NCI-H2029 treated with DMSO at 0.1 percent for 48 hours (cell line): ENCODE measurements at regions not wholly inside any gene's neighbourhood (a gene's known extent, or its start where the extent isn't known, plus 50 kb on each side); places are given as distances from the start of the nearest gene placed in this dataset.

Source experiments
- DNase-seq: peaks from one replicate; lab custom pipeline; 2025; lab: John Stamatoyannopoulos, UW

DNA sequence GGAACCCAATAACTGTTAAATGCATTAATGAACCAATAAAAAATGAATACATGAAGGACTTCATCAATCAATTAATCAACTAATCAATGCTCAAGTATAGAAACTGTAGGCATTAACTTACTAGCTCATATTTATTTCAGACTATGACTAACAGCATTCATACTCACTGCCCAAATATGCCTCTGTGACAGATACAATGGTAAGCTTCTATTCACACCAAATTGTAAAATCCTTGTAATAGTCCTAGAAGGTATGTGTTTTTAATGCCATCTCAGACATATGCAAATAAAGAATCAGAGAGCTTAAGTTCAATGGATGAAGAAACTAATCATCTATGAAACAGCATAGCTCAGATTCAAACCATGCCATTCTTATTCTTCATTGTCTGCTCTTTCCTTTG is 1253.6 kb upstream of the TENM4 start:
- no peak for DNase-seq

DNA sequence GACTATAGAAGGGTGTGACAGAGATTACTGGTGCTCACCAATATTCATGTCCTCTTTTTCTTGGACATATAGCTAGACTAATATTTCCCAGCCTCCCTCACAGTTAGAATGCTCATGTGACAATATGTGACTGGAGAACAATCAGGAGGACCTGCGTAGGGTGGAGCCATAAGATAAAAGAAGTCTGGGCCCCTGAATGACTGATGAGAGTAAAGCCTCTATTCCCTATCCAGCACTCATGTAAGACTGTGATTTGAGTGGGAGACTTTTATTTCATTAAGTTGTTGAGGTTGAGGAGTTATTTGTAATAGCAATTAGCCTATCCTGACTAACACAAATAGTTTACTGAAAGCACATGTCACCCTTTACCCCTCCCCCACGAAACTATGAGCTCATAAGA is 1247.1 kb upstream of the TENM4 start:
- DNase-seq, result no peak

DNA sequence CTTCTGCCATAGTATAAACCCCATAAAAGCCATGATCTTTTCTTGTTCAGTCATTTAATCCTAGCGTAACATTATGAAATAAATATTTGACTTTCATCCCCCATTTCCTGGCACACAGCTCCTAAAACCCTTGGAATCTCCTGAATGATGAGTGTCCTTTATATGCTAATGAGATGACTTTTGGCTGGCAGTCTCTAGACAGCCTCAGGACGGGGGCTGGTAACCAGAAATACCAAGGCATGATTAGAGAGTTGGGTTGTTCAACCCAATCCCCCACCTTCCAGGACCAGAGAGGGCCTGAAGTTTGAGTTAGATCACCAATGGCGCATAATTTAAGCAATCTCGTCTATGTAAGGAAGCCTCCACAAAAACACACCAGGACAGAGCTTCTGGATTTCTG is 1246.1 kb upstream of the TENM4 start:
- no peak for DNase-seq

DNA sequence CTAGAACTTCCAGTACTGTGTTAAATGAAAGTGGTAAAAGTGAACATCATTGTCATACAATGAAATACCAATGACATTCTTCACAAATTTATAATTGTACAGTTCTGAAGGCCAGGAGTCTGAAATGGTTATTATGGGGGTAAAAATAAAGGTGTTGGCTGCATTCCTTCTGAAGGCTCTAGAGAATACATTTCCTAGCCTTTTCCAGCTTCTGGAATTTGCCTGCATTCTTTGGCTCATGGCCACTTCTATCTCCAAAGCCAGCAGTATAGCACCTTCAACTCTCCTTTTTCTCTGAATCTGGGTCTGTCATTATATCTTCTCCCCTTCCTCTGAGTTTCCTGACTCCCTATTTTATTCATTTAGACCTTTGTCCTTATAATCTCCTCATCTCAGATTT is 1232.7 kb upstream of the TENM4 start:
- no peak for DNase-seq

DNA sequence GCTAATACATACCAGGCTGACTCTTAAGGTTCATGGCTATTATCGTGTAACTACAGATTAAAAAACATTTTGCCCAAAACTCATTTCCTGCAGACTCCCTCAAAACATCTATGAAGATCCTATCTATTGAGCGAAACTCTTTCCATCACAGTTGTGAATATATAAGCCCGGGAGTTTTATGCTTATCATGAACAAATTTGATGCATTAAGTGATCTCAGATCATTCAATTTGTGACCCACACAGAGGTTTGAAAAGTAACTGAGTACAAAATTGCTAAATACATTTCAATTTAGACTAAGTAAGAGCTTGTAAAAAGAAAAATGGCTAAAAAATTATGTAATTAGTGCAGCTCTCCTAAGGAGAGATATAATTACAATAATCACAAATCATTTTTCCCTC is 1228.8 kb upstream of the TENM4 start:
- DNase-seq, result no peak

DNA sequence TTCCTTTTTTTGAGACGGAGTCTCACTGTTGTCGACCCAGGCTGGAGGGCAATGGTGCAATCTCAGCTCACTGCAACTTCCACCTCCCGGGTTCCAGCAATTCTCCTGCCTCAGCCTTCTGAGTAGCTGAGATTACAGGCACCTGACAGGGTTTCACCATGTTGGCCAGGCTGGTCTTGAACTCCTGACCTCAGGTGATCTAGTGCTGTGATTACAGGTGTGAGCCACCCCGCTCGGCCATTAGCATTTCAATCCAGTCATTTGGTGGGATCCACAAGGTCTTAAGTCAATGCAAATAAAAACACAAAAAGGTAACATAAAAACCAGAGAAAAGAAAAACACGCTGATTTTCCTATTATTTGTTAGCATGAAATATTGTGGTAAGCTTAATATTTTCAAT is 1227.2 kb upstream of the TENM4 start:
- no peak for DNase-seq

DNA sequence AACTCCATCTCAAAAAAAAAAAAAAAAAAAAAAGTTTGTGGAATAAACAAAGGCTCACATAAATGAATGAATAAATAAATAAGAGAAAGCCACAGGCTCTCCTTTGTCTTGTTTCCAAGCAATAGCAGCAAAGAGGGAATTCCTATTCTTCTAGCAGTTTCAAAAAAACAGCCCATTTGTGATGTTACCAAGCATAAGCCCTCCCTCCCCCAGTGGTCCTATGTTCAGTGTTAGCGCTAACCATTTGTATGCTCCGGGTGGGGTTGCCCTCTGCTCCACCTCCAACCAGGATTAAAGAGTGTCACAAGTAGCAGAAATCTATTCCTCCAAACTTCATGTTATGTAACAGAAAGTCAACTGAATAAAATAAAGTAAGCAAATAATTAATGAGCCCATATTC is 1215.0 kb upstream of the TENM4 start:
- no peak for DNase-seq

DNA sequence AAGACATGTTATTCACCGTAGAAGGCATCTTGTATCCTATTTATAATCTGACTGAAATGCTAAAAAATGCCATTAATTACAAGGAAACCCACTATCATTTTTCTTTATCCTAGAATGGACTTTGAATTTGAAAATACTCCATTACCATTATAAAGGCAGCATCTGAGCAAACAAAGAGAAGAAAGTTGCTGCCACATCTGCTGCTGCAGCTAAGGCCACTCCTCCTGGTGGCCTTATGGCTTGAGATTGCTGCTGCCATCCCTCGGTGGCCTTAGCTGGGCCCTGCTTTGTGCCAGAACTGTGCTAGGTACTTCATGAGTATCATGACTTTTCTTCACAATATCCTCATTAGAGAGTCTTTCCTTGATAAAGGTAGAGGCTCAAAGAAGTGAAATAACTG is 1210.1 kb upstream of the TENM4 start:
- no peak for DNase-seq

DNA sequence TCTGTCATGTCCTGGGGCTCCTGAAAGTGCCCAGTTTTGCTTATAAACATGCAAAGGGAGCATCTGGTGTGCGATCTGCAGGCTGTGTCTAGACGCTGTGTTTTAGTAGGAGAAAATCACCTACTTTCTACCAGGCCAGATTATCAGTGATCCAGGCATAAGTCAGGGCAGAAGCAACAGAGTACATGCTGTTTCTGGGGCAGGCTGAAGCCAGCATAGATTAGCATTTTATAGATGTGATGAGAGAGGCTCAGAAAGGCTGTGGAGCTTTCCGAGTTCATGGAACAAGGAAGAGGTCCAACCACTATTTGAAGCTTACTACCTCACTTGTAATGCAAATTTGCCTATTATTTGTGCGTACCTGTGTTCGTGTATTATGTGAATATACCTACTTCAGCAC is 1208.4 kb upstream of the TENM4 start:
- DNase-seq, result no peak

DNA sequence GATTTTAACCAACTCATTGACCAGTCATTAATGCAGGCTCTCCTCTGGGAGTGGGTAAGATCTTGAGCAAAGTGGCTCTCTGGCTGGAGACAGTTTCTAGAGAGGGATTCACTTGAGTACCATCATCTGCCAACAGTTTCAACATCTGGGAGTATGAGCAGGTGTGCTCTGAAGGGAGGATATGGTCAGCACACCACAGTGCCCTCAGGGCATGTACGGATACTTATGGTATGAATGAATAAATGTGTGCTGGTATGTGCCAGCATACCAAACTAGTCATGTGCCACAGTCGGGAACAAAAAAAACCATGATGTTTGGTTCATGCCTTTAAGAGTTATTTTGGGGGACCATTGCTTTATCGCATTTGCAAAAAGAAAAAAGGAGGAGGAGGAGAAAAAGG is 1197.5 kb upstream of the TENM4 start:
- DNase-seq, result no peak

DNA sequence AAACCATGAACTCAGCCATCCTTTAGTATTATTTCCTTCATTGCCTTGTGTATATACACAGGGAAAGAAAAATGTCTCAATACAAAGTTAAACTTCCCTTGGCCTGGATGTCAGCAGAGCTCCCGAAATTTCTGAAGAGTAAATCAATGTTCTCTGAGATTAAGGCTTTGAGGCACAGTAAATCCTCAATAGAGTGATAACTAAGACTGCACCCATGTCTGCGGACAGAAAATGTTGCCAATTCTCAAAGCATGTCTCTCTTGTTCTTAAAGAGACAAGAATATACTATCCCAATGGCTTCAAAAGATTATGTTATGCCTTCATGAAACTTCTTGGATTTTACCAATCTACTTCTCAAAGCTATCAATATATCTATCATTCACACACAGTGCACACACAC is 1196.7 kb upstream of the TENM4 start:
- DNase-seq, result no peak

DNA sequence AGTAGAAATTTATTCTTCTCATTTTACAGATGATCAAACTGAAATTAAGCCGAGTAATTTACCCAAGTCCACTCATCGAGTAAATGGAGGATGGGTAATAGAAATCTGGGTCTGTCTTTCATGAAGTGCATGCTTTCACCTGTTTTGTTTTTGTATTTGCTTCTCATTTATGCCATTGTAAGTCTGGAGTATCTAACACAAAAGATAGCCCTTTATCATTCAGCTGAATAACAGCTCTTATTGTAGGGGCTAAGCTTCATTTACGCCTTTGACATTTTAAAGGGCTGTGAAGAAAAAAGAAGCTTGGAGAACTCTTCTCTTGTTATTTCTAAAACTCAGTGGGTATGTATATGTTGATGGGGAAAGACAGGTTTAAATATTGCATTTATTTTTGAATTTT is 1196.2 kb upstream of the TENM4 start:
- DNase-seq, result no peak

DNA sequence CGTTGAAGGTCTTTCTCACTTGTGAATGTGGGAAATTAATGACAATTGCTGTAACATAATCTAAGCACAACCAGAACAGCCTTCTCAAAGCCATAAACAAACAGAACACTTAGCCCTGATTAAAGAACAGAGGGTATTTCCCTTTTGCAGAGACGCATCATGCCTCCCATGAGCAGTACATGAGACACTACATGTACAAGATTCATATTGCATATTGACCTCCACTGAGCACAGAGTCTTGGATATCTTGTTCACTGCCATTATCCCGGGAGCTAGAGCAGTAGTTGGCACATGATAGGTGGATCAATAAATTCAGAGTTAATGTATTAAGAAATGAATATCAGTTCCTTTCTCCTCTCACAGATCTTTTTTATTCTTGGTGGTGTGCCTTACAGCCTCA is 1194.3 kb upstream of the TENM4 start:
- DNase-seq, result no peak

DNA sequence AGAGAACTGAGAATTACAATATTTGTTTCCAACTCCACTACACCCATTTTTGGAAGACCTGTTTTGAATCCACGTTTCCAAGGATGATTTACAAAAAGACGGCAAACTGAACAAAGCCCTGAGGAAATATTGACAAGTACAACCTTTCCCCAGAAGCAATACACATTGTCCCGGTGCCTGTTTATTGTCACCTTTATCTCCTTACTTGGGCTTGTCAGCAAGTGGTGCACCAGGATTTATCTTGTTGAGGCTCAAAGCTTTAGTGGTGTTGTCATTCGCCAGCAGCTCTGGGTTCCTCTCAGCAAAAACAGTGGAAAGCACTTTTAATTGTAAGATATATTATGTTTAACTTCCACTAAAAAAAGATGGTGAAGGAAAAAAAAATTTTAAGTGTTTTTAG is 1191.9 kb upstream of the TENM4 start:
- no peak for DNase-seq

DNA sequence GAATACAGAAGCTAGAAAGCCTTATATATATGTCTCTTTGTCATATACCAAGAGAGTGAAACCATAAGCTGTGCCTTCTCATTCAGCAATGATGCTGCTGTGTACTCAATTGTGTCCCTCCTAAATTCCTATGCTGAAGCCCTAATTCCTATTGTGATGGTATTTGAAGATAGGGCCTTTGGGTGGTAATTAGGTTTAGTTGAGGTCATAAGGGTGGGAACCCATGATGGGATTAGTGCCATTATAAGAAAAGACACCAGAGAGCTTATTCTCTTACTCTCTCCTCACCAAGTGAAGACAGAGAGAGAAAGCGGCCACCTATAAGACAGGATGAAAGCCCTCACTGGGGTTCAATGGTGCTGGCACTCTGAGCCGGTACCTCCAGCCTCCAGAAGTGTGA is 1191.3 kb upstream of the TENM4 start:
- no peak for DNase-seq

DNA sequence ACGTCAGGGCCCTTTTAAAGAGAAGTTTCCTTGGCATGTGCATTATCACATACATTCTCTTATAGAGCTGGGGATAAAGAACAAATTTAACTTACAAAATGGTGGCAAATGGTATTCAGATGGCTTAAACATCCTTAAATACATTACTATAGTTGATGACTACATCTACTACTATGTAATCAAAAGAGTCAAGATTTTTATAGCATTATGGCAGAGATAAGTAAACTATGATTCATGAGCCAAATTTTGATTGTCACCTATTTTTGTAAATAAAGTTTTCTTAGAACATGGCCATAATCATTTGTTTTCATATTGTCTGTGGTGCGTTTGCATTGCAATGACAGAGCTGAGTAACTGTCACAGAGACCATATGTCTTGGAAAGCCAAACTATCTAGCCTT is 1188.6 kb upstream of the TENM4 start:
- DNase-seq, result no peak

DNA sequence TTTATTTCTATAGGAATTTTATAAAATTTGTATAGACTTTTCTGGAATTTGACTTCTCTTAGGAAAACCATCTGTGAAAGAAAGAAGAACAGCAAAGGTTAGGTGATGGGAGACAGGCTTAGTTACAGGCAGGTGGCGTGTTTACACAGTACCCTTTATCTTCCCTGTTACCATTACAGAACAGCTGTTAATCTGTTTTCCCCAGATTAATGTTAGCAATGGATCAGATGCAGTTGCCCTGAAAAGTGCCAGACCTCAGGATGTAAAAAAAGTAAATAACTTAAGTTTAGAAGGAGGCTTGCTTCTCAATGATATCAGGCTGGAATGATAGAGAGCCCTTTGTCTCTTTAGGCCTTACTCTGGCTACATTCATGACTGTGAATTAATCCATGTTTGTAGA is 1186.5 kb upstream of the TENM4 start:
- no peak for DNase-seq

DNA sequence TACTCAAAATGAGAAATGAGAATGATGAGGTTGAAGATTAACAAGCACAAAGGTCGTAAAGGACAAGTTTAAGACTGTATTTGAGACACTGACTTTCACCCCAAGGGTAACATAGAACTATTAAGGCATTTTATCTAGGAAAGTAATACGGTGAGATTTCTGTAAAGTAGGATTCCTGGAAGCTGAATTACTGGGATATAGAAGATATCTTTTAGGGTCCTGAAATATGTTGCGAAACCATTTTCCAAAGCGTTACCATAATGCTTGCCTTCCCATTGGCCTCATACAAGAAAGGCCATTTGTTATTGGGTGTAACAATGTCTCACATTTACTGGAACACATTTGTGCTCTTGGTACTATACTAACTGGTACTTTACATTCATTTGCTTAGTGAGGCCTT is 1185.9 kb upstream of the TENM4 start:
- no peak for DNase-seq

DNA sequence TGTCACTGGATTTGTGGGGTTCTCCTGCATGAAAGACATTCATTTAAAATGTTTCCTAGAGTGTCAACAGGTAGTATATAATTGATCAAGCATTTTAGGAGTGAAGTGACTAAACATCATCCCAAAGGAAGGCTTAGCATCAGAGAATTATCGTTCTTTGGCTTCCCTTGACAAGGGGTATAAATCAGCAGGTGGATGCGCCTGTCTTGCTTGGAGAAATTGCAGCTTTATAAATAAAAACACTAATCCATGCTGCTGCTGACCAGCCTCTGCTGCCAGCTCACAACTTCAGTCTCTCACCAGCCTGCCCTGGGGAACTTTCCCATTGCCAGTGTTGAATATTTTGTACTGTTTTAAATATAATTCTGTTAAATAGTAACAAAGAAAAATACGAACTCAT is 1184.7 kb upstream of the TENM4 start:
- no peak for DNase-seq

DNA sequence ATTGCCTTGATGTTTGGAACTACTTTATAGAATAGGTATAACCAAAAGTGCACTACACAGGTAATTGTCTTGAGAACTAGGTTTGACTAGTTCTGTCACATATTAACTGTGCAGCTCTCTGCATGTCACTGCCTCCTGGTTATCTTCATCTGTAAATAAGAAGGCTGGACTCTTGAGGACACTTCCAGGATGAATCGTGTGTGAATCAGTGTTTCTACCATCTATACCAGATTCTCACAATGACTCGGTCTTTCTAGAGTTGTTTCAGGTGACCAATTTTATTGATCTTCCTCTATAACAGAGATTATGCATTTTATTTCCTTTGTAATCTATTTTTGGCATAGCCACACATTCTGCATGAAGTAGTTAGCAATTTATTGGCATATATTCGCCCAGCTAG is 1181.0 kb upstream of the TENM4 start:
- DNase-seq, result no peak

DNA sequence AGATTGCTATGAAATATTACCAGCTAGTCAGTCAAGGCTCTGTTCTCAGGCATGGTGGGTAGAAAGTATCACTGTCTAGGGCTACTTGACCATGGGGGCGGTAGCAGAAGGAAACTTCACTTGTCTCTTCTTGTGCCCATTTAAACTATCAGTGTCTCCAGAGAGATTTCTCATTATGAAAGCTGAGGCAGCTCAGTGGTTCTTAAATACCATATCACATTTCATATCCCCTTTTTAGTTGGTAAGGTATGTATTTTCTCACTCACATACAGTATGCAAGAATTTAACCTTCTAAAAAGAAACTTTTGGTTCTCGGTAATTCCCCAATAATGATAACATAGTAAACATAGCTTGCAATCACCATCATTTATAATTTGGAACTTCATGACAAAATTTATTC is 1180.0 kb upstream of the TENM4 start:
- no peak for DNase-seq

DNA sequence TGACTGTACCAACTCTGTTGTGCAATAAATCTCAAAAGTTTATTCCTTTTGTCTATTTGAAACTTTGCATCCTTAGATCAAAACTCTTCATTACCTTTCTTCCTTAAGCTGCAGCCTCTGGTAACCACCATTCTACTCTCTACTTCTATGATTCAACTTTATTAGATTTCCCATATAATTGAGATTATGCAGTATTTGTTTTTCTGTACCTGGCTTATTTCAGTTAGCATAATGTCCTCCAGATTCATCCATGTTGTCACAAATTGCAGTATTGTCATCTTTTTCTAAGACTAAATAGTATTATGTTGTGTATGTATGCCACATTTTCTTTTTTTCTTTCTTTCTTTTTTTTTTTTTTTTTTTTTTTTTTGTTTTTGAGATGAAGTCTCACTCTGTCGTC is 1176.3 kb upstream of the TENM4 start:
- no peak for DNase-seq

DNA sequence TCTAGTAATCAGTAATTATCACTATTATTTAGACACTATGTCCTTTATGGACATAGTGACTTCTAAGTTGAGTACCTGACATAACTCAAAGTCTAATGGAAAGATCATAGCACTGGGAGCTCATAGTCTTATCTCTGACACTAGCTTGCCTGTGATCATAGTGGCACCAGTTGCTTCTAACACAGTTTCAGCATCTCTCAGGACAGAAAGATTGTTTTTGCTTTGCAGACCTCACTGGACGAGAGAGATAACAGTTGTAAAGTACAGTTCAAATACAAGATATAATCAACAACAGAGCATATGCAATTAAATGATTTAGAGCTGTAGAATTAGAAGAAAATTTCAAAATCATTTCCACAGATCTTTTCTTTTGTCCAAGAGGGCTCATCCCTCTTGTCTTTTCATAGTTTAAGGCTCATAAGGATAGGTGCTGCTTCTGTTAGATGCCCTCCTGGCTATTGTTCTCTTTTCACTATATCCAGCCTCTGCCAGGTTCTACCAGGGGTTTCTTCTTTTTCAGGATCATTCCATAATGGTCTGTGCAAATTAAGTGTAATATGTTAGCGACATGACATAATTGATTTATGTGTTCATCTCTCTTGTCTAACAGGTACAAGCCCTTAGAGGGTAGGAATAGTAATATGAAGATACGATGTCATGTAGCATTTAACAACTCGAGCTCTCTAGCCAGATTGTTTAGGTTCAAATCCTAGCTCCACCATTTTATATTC is 1175.4 kb upstream of the TENM4 start:
- DNase-seq, result no peak

DNA sequence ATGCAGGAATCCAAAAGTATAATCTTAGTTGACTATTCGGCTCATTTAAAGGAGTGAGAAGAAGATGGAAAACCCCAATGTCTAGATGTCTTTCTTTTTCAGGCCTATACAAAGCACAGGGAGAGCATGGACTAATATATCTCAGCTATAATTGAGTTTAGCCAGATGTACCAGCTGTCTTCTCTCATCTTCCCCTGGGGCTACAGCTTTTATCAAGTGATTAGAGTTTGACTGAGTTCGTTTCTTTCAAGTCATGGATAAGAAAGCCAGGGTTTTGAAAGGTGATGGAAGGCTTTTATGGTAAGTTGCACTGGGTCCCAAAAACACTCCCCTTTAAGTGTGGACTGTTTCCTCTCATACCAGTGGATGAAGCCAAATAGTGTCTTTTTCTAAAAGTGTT is 1172.8 kb upstream of the TENM4 start:
- no peak for DNase-seq

DNA sequence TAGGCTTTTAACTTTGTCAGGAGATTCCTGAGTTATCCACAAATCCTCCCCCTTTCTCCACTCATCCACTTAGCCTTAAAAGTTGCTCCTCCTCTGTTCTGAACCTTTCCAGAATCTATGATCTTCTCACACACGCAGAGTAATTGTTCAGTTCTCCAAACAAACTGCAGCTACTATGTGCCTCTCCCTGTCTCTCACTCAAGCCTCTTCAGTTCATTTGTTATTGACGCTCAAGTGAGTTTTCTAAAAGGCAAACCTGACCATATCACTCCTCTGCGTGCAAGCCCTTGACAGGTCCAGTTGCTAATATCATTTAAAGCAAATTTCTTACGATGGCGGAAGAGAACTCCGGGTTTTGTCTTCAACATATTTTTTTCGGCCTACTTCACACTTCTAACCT is 1169.7 kb upstream of the TENM4 start:
- DNase-seq, result no peak
